GM19468 (cell line): ENCODE measurements at regions not wholly inside any gene's neighbourhood (a gene's known extent, or its start where the extent isn't known, plus 50 kb on each side); places are given as distances from the start of the nearest gene placed in this dataset.
"Not testable (repeated sequence)": the region's sequence is repeated elsewhere in the genome, so short reads cannot be mapped to it uniquely, and the experiment has no call there.

Source experiments
- ATAC-seq: cut with Tn5 transposase; IDR thresholded peaks from one replicate; pipeline ENCODE4 v1.9.1; 2021; ENCODE audit warnings: mild to moderate bottlenecking, moderate library complexity, moderate number of reproducible peaks; ENCODE audit not compliant: unreplicated experiment; ENCODE audit errors: extremely low read depth

DNA sequence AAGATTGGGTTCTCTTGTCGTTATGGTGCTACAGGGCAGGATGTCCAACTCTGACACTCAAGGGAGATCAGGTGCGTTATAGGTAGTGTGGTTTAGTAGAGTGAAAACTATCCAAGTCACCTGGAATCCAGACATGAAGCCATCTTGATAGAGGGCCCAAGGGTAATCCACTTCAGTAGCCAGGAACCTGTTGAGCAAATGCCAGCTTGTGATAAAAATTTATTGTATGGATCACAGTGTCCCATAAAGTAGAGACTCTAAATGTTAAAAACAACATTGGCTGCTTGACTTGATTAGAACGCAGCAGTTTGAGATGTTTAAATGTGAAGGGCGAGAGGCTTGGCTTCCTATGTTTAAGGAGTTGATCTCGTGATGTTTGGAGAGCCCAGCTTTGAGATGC, 105.7 kb upstream of the GMDS start:
- ATAC-seq = no peak

DNA sequence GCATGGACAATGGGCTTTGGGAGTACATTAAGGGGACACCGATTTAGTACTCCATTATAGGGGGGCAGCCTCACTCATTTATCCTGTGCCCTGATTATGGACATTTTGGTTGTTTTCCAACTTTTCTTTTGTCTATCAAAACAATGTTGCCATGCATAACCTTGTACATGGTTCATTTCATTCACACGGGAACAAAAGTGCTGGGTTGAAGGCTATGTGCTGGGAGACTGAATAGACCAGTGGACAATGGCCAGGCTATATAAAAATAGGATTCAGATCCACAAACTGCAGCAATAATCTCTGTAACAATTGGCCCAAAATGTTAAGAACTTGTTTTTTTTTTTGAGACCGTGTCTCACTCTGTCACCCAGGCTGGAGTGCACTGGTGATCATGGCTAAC, 100.7 kb upstream of the GMDS start:
- ATAC-seq = no peak

DNA sequence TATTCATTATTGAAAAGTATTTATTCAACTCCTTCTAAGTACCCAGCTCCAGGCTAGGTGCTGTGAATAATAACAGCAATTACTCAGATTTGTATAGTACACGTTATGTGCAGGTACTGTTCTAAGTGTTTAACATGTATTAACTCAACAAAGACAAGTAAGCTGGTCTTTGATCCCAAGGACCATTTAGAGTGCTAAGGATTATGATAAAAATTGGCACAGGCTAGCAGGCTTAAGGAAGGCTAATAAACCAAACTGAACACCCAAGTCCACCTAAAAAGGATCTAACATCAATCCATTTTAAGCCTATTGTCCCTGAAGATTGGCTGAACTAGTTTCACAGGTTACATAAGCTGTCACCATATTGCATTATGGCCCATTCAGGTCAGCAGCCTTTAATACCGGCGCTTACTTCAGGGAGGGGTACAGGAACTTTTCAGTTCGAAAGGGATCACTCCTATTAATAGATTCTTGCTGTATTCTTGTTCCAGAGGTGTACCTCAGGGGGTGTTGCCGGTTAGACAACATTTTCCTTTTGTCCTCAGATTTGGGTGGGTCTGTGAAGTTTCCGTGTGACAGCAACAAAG, 99.0 kb upstream of the GMDS start:
- ATAC-seq = no peak

DNA sequence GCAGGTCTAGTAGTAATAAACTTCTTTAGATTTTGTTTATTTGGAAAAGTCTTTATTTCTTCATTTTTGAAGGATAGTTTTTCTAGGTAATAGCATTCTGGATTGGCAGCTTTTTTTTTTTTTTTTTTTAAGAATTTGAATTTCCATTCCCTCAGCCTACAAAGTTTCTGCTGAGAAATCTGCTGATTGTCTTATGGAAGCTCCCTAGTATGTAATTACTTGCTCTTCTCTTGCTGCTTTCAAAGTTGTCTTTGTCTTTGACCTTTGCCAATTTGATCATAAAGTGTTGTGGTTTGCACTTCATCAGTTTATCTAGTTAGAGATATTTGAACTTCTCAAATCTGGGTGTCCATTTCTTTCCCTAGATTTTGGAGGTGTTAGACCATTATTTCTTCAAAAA, 82.2 kb upstream of the GMDS start:
- ATAC-seq = no peak

DNA sequence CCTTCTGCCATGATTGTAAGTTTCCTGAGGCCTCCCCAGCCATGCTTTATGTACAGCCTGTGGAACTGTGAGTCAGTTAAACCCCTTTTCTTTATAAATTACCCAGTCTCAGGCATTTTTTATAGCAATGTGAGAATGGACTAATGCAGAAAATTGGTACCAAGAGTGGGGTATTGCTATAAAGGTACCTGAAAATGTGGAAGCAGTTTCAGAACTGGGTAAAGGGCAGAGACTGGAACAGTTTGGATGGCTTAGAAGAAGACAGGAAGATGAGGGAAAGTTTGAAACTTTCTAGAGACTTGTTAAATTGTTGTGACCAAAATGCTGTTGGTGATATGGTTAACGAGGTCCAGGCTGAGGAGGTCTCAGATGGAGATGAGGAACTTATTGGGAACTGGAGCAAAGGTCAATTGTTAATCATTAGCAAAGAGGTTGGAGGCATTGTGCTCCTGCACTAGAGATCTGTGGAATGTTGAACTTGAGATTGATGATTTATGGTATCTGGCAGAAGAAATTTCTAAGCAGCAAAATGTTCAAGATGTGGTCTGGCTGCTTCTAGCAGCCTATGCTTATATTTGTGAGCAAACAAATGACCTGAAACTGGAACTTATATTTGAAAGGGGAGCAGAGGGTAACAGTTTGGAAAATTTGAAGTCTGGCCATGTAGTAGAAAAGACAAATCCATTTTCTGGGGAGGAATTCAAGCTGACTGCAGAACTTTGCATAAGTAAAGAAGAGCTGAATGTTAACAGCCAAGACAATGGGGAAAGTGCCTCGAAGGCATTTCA, 79.0 kb upstream of the GMDS start:
- ATAC-seq = no peak

DNA sequence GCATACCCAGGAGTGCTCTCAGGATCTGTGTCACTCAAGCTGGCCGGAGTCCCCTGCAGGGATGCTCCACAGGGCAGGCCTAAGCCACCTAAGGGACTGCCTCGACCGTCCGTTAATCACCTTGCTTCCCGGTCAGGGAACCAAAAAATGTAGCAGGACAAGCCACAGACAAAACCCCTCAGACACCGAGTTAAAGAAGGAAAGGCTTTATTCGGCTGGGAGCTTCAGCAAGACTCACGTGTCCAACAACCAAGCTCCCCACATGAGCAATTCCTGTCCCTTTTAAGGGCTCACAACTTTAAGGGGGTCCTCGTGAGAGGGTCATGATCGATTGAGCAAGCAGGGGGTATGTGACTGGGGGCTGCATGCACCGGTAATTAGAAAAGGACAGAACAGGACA, 72.1 kb upstream of the GMDS start:
- not testable (repeated sequence) for ATAC-seq

DNA sequence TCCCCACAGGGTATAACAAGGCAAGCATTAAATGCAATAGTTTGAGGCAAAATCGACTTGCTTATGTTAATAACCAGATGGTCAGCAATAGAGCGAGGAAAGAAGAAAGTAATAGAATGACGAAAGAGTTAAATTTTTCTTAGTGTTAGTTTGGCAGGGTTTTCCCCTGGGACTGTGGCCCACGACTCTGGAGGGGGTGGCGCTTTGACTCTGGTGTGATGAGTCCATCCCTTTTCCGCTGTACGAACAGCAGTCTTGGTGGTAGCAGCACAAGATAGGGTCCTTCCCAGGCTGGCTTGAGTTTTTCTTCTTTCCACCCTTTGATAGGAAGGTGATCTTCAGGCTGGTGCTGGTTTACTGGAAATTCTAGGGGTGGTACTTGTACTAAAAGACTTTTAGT, 69.2 kb upstream of the GMDS start:
- ATAC-seq = no peak

DNA sequence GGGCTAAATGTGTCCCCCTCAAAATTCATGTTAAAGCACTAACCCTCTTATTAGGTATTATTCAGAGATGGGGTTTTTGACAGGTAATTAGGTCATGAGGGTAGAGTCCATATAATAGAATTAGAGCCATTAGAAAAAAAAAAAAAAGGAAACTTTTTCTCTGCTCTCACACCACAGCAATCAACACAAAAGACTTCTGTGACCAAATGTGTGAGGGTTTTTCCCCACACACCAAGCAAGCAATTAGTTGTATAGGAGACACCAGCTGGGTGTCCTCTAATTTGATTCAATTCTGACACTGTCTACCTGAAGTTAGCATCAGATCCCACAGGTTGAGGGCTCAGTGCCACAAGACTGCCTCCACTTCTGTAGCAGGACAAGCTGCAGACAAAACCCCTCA, 64.6 kb upstream of the GMDS start:
- no peak for ATAC-seq

DNA sequence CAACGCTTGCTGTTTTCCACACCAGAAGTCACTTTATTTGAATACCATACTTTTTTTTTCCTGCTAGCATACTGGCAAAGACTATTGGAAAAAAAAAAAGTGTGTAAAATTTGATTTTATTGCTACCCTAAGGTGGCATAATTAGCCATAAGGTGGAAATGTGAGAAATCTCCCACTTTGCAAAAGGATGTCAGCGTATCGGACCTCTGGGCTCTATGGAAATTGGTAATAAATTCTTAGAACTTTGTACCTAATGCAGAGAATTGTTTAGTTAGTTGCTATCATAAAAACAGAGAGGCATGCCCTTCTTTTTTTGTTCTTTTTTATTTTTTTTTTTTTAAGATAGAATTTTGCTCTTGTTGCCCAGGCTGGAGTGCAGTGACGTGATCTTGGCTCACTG, 63.7 kb upstream of the GMDS start:
- ATAC-seq = no peak

DNA sequence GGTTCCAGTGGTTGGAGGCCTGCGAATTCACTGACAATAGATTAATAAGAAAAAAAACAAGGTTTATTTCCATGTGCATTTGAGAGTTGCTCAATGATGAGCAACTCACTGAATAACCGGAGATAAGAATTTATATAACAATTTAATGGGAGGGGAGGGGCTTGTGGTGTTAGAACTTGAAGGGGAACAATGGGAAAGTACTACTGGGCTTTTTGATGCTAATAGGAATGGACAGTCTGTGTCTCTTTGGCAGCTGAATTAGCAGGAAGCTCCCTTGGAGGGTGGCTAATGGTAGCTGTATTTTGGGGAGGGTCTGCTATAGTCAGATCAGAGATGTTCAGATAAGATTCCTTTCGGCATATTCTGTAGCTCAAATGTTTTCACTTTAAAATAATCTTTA, 62.4 kb upstream of the GMDS start:
- ATAC-seq = no peak

DNA sequence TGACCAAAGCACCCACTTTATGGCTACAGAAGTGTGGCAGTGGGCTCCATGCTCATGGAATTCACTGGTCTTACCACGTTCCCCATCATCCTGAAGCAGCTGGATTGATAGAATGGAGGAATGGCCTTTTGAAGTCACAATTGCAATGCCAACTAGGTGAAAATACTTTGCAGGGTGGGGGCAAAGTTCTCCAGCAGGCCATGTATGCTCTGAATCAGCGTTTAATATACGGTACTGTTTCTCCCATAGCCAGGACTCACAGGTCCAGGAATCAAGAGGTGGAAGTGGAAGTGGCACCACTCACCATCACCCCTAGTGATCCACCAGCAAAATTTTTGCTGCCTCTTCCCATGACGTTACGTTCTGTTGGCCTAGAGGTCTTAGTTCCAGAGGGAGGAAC, 60.5 kb upstream of the GMDS start:
- no peak for ATAC-seq

DNA sequence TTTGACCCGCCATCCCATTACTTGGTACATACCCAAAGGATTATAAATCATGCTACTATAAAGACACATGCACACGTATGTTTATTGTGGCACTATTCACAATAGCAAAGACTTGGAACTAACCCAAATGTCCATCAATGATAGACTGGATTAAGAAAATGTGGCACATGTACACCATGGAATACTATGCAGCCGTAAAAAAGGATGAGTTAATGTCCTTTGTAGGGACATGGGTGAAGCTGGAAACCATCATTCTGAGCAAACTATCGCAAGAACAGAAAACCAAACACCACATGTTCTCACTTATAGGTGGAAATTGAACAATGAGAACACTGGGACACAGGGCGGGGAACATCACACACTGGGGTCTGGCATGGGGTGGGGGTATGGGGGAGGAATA, 57.1 kb upstream of the GMDS start:
- not testable (repeated sequence) for ATAC-seq

DNA sequence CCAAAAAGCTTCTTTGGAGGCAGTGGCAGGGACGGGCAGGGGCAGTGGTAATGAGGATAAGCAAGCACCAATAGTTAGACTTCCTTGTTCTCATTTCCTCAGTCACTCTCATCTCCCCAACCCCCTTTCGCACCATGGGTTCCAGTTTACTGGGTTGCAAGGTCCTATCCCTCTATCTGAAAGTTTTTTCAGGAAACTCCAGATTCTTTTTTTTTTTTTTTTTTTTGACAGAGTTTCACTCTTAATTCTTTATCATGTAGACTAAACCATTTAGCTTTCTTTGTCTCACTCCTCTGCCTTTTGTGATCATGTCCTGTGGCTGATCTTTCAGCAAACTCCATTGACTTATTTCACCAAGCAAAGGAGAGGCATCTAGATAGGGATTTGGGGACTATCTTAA, 51.4 kb upstream of the GMDS start:
- ATAC-seq = no peak
